ENCODE measurements at regions not wholly inside any gene's neighbourhood (a gene's known extent, or its start where the extent isn't known, plus 50 kb on each side); places are given as distances from the start of the nearest gene placed in this dataset.

DNA sequence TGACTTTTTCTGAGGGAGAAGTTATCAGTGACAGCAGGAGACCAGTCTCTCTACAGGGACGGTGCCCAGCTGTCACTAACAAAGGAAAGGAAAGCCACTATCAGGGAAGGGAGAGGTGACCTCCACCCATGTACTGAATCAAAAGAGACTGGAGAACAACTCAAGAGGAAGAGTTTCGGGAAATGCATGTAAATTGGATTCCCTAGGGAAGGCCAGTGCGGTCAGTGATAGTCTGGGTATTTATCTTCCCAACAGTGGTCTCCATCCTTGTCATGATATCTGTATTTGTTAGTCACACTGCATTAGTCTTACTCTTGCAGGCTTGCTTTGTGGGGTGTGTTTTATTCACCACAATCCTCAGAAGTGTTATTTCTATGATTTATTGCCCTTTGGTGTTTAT, 193.4 kb upstream of the KIRREL3 start:
- Histone ChIP-seq H3K14ac (replicated peaks; ENCODE audit: low read depth, low read length) (no peak overlapping the region), H2BK5ac (ENCODE audit: low read depth, low read length, poor library complexity, severe bottlenecking) (no peak overlapping the region), H3K4me1 (ENCODE audit: control insufficient read depth, insufficient read depth, low read length) (no peaks in the 10 kb centered on the region), H2AFZ (replicated peaks; ENCODE audit: low read length, poor library complexity) (no peak overlapping the region), H2AK5ac (ENCODE audit: low read depth, low read length) (no peak overlapping the region), H4K91ac (ENCODE audit: insufficient read depth, low read depth, low read length) (no peak overlapping the region), H3K9me1 (ENCODE audit: insufficient read depth, low read length) (no peaks in the 10 kb centered on the region), H3K18ac (ENCODE audit: low read depth, low read length) (no peak overlapping the region), H3K4me2 (ENCODE audit: low read depth, low read length) (no peak overlapping the region), H2BK20ac (ENCODE audit: low read depth, low read length) (no peak overlapping the region), H2BK15ac (ENCODE audit: low read depth, low read length) (no peak overlapping the region), H3K23ac (ENCODE audit: low read depth, low read length) (no peak overlapping the region), H3K36me3 (ENCODE audit: control insufficient read depth, insufficient read depth, low read length) (no peaks in the 10 kb centered on the region), H4K5ac (ENCODE audit: low read depth, low read length) (no peak overlapping the region), H4K20me1 (ENCODE audit: insufficient read depth, low read length) (no peaks in the 10 kb centered on the region), H3K4me3 (ENCODE audit: insufficient read depth, low read depth, low read length) (no peak overlapping the region), H4K8ac (ENCODE audit: low read depth in 2 of 2, low read length in 2 of 2) (no peak overlapping the region), H2BK120ac (ENCODE audit: low read depth, low read length) (no peak overlapping the region), H3K27ac (ENCODE audit: insufficient read depth, low read length) (no peak overlapping the region), H3K9ac (ENCODE audit: low read depth, low read length) (no peak overlapping the region), H3K27me3 (ENCODE audit: control insufficient read depth, insufficient read depth, low read length) (no peaks in the 10 kb centered on the region; the same call in 1 of the 2 replicates), H3K79me1 (ENCODE audit: low read depth in 1 of 2, low read length in 2 of 2) (no peaks in the 10 kb centered on the region), H2AK9ac (replicated peaks; ENCODE audit: low read depth, low read length, poor library complexity) (no peak overlapping the region), H3K4ac (ENCODE audit: low read depth, low read length) (no peak overlapping the region), H3K9me3 (ENCODE audit: control insufficient read depth, insufficient read depth, low read length) (no peaks in the 10 kb centered on the region), H3K56ac (ENCODE audit: extremely low read depth, insufficient read depth, low read length) (no peak overlapping the region)
- DNase-seq = no peak
- in situ Hi-C loops (cut with MboI; ENCODE audit: low sequenced_read_pairs) (no loop called here), intact Hi-C loops (cut with micrococcal nuclease) (no loop called here), dilution Hi-C loops (cut with HindIII; ENCODE audit: low sequenced_read_pairs, unreplicated experiment) (no loop called here)
- BruUV-seq (replicated peaks) = no TSS peak
- WGBS, 2 experiments (ENCODE audit: extremely low coverage in 2 of 2, insufficient read length in 1 of 2) = no CpG with 5 or more reads among the region's 3 CpGs
- no peak for ATAC-seq (ENCODE audit: low read depth)
- CTCF ChIA-PET = no interaction called here
- POLR2A ChIA-PET (ENCODE audit: unreplicated experiment) = no interaction called here
- TF ChIP-seq ELK1 (IDR thresholded peaks at IDR 0.05; ENCODE audit: borderline replicate concordance, low read depth, low read length) = no peak
